GM18520 (cell line): ENCODE measurements at regions not wholly inside any gene's neighbourhood (a gene's known extent, or its start where the extent isn't known, plus 50 kb on each side); places are given as distances from the start of the nearest gene placed in this dataset.

ENCODE experiments used
- ATAC-seq: cut with Tn5 transposase; IDR thresholded peaks from one replicate; pipeline ENCODE4 v1.9.1; 2021; ENCODE audit not compliant: unreplicated experiment

- ATAC-seq = no peak
Observed at GRCh38 chr2:126177479-126177878, 478.5 kb upstream of the GYPC start.

DNA sequence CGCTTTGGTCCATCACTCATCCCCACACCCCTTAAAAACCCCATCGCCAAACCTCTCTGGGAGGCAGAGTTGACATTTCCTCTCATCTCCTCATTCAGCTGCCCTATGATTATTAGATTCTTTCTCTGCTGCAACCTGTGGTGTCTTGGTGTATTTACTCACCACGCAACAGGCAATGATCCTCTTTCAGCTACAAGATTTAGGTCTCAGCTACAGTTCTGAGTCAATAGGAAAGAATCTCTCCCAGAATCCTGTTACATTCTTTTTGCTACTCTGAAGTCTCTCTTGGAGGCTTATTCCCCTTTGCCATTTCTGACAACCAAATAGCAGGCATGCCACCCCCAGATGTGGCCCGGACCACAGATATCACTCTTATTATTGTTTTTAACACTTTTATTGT, 468.3 kb upstream of the GYPC start:
- no peak for ATAC-seq

DNA sequence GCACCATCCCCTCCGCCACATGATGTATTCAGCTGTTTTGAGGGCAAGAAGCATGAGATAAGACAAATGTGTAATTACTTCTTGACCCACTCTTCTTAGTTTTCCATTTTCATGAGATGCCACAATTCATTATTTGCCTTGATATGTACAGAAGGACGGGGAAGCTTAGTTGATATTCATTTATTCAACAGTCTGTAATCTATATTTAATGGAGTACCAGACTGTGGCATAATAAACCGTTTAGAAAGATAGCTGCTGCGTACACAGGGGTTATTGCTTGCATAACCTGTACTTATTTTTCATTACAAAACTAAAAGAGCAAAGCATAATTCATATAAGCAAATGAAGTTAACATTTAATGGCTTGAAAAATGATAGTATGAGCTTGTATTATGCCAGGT, 466.4 kb upstream of the GYPC start:
- no peak for ATAC-seq

GRCh38 chr2:126200538-126200937, 455.4 kb upstream of the GYPC start:
- ATAC-seq = no peak

DNA sequence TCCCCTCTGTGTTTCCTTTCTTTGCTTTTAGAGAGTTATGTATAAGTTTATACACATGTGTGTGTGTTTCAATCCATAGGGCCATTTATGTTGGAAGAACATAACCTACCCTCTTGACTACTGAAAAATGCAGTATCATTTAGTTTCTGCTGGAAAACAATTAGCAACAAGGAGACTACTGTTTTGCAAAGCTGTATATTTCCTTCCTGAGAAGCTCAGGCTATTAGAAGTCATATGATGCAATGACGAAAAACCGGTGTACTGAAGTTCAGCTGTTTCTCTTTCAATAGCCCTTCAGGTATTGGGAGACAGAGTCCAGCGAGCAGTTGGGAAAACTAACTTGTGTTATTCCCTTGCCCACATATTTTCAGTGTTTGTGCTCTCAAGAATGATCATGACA, 447.7 kb upstream of the GYPC start:
- ATAC-seq = no peak

GRCh38 chr2:126212735-126213134, 443.2 kb upstream of the GYPC start:
- ATAC-seq = no peak

- ATAC-seq = no peak
Observed at GRCh38 chr2:126219081-126219480, 436.9 kb upstream of the GYPC start.

- no peak for ATAC-seq
Observed at GRCh38 chr2:126220331-126220730, 435.6 kb upstream of the GYPC start.

- no peak for ATAC-seq
Observed at GRCh38 chr2:126221506-126221905, 434.5 kb upstream of the GYPC start.

GRCh38 chr2:126222278-126222677, 433.7 kb upstream of the GYPC start:
- ATAC-seq = no peak

GRCh38 chr2:126224776-126225175, 431.2 kb upstream of the GYPC start:
- ATAC-seq = no peak

DNA sequence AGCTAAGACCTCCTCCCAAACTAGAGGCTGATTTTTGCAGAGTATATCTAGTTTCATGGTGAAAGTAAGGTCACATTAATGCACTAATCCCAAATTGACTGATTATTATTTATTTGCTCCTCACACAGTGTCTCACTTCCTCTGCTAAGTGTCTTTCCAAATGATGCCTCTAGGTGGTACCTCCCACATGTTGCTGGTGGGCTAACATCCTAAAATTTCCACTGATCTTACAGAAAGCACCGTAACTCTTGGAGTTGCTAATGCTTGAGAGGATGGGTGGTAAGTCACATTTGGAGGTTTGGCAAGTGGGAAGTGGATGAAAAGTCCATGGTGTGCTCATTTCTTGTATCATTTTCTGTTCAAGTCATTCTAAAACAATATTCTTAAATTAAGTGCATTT, 428.7 kb upstream of the GYPC start:
- ATAC-seq = no peak

- no peak for ATAC-seq
Observed at GRCh38 chr2:126228531-126228930, 427.4 kb upstream of the GYPC start.

- no peak for ATAC-seq
Observed at GRCh38 chr2:126238251-126238650, 417.7 kb upstream of the GYPC start.

GRCh38 chr2:126239320-126239955, 416.5 kb upstream of the GYPC start:
- ATAC-seq = no peak

DNA sequence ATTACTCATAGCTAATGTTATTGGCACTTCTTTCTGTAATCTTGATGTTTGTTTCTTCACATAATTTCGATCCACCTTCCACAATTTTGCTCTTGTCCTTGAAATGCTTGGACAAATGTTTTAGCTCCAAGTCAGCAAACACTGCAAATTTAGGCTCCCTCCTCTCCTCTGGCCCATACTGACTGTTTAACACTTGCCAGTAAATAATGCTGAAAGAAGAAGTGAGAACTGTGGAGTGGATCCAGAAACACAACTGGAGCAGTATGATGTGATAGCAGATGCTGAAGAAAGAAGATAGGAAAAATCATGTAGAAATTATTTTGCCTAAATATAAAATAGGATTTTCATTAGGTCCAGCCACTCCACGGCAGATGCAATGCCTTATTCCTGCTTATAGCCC, 415.0 kb upstream of the GYPC start:
- ATAC-seq = no peak

DNA sequence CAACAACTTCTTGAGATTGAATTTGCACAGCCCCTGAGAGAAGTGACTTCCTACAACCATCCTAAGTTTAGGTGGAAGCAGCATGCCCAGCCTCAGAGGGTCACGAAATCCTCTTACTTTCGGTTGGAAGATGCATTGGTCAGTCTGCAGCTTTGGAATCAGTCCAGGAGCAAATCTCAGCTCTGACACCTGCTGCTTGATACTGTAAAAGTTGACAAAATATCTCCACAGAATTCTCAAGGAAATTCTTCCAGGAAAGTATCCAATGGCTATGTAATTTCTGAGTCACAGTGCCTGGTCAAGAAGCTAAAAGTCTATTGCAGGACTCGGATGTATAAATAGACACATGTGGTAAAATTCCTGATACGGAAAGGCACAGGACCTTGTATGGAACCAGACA, 414.5 kb upstream of the GYPC start:
- ATAC-seq = no peak

GRCh38 chr2:126244937-126245336, 411.0 kb upstream of the GYPC start:
- ATAC-seq = no peak

- no peak for ATAC-seq
Observed at GRCh38 chr2:126253669-126254068, 402.3 kb upstream of the GYPC start.

DNA sequence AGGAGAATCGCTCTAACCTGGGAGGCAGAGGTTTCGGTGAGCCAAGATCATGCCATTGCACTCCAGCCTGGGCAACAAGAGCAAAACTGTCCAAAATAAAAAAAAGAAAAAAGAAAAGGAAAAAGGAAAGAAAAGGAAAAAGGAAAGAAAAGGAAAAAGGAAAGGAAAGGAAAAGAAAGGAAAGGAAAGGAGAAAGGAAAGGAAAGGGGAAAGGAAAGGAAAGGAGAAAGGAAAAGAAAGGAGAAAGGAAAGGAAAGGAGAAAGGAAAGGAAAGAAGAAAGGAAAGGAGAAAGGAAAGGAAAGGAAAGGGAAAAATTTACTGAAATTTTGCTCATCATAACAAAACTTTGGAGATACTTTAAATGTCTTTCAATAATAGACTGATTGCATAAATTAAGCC, 391.3 kb upstream of the GYPC start:
- no peak for ATAC-seq

GRCh38 chr2:126269911-126270310, 386.0 kb upstream of the GYPC start:
- ATAC-seq = no peak

DNA sequence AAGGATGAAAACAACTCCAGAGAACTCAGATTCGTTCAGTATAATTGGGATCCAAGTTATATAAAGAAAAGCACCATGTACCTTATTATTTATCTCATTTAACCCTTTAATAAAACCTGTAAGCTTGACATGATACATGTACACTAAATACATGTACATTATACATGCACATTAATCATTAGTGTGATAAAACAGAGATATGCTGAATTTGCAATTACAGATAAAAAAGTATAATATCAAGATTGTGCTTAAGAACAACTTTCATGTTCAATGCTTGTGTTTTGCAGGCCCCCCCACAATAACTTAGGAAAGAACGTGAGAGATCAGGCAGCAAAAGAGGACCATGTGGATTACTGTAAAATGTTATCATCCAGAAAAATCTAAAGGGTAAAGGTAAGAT, 385.4 kb upstream of the GYPC start:
- no peak for ATAC-seq

GRCh38 chr2:126272401-126272800, 383.6 kb upstream of the GYPC start:
- ATAC-seq = no peak

- ATAC-seq = no peak
Observed at GRCh38 chr2:126275098-126275497, 380.9 kb upstream of the GYPC start.
